PC-9 (cell line): ENCODE measurements at regions not wholly inside any gene's neighbourhood (a gene's known extent, or its start where the extent isn't known, plus 50 kb on each side); places are given as distances from the start of the nearest gene placed in this dataset.

Experiments used
- EZH2 ChIP-seq: fragments of 200-600 bp; sonication (generic); IDR thresholded peaks from 2 replicates; pipeline ENCODE4 v1.8.0; 2017; ENCODE audit warnings: antibody characterized with exemption, low read depth
- TF ChIP-seq, protein P1 (sequence below): fragments of 200-600 bp; sonication (generic); conservative IDR thresholded peaks from 2 replicates; pipeline ENCODE4 v1.6.1; 2017; ENCODE audit warnings: mixed run types, antibody characterized with exemption, mild to moderate bottlenecking, moderate library complexity

DNA sequence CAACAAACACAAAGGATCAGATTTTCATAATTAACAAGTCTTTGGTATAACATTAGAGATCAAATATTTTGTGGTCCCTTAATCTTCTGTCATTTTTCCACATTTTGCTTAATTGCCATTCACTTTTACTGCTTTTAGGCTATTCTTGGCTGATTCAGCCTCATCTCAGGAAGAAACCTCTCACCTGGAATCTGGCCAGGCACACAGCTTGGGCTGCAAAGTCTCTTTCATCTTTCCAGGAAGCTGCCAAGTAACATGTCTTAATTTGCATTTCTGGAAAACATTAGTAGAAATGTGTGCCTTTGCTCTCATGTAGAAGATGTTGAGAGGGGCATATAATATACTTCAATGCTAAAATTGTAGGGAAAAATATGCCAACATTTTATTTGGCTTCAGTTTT is 174.2 kb upstream of the STEAP4 start:
- TF ChIP-seq, protein P1, sequence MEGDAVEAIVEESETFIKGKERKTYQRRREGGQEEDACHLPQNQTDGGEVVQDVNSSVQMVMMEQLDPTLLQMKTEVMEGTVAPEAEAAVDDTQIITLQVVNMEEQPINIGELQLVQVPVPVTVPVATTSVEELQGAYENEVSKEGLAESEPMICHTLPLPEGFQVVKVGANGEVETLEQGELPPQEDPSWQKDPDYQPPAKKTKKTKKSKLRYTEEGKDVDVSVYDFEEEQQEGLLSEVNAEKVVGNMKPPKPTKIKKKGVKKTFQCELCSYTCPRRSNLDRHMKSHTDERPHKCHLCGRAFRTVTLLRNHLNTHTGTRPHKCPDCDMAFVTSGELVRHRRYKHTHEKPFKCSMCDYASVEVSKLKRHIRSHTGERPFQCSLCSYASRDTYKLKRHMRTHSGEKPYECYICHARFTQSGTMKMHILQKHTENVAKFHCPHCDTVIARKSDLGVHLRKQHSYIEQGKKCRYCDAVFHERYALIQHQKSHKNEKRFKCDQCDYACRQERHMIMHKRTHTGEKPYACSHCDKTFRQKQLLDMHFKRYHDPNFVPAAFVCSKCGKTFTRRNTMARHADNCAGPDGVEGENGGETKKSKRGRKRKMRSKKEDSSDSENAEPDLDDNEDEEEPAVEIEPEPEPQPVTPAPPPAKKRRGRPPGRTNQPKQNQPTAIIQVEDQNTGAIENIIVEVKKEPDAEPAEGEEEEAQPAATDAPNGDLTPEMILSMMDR: no peak
- TF ChIP-seq EZH2: no peak
